ENCODE measurements at regions not wholly inside any gene's neighbourhood (a gene's known extent, or its start where the extent isn't known, plus 50 kb on each side); places are given as distances from the start of the nearest gene placed in this dataset.
"Not testable (repeated sequence)": the region's sequence is repeated elsewhere in the genome, so short reads cannot be mapped to it uniquely, and the experiment has no call there.

DNA sequence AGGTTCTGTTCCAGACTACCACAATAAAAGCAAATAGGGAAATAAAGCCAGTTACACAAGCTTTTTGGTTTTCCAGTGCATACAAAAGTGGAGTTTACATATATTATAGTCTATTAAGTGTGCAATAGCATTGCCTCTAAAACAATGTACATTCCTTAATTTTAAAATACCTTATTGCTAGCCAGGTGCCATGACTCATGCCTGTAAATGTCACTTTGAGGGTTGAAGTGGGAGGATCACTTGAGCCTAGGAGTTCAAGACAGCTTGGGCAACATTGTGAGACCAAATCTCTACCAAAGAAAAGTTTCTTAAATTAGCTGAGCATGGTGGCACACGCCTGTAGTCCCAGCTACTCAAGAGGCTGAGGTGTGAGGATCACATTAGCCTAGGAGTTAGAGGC lies 52.9 kb upstream of the IMP4 start:
- in situ Hi-C loops (cut with MboI; ENCODE audit: low pct_unique_long_range_greater_than_20kb, low sequenced_read_pairs, unreplicated experiment), result loop anchor here (25.0 kb wide), 1 partner anchor 98 kb away; no protein-coding TSS in a partner anchor
- DNase-seq (ENCODE audit: low spot score), result no peak
- TF ChIP-seq, protein P1, sequence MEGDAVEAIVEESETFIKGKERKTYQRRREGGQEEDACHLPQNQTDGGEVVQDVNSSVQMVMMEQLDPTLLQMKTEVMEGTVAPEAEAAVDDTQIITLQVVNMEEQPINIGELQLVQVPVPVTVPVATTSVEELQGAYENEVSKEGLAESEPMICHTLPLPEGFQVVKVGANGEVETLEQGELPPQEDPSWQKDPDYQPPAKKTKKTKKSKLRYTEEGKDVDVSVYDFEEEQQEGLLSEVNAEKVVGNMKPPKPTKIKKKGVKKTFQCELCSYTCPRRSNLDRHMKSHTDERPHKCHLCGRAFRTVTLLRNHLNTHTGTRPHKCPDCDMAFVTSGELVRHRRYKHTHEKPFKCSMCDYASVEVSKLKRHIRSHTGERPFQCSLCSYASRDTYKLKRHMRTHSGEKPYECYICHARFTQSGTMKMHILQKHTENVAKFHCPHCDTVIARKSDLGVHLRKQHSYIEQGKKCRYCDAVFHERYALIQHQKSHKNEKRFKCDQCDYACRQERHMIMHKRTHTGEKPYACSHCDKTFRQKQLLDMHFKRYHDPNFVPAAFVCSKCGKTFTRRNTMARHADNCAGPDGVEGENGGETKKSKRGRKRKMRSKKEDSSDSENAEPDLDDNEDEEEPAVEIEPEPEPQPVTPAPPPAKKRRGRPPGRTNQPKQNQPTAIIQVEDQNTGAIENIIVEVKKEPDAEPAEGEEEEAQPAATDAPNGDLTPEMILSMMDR (IDR thresholded peaks at IDR 0.05; ENCODE audit: extremely low read depth, insufficient read depth, missing control alignments), result no peak

DNA sequence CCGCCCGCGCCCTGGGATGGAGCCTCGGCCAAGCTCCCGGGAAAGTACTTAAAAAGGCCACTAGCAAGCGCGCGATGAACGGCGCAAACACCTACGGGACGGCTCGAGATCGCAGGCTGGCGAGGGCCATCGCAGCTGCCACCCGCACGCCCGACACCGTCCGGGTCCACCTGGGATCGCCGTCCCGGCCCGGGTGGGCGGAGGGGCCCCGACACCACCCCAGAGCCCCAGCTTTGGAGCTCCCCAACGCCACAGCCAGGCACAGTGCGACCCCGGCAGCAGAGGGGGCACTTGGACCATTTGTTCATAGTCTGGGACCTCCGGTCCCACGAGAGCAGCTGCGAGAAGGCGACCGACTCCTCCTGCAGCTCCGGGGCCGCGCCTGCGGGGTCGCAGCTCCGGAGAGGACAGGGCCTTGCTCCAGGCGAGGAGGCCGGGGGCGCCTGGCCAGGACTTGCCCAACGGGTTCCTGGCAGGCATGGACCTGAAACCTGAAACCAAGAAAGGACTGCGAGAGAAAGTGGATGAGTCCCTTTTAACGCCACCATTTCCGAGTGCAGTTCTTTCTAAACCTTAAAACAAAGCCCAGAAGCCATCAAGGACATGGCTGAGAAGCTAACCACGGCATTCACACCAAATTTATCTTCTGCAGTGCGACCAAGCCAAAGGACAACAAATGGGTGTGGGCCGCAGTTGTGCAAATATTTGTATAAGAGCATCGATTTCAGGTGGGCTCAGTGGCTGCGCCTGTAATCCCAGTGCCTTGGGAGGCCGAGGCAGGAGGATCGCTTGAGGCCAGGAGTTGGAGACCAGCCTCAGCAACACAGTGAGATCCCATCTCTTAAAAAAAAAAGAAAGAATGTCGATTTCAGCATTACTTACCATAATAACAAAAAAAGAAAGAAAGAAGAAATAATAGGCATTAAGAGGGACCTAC lies 54.0 kb upstream of the IMP4 start:
- in situ Hi-C loops (cut with MboI; ENCODE audit: low pct_unique_long_range_greater_than_20kb, low sequenced_read_pairs, unreplicated experiment), result loop anchor here (25.0 kb wide), 1 partner anchor 99 kb away; no protein-coding TSS in a partner anchor
- TF ChIP-seq, protein P1 (IDR thresholded peaks at IDR 0.05; ENCODE audit: extremely low read depth, insufficient read depth, missing control alignments), result no peak
- no peak for DNase-seq (ENCODE audit: low spot score)

DNA sequence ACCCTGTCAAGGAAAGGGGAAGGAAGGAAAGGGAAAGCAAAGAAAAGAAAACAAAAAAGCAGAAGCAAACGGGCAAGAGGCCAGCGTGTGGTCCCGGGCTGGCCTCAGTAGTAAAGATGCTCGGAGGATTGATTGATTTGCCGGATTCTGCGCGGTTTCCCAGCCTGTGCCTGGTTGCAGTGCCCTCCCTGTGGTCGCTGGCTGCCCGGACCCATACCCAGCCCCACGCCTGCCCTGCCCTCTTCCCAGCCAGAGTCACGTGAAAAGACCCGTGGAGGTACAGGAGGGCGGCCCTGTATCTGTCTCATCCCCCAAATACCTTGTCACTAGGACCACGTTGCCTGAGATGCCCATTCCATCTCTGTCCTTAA lies 55.1 kb upstream of the IMP4 start:
- no peak for DNase-seq (ENCODE audit: low spot score)
- in situ Hi-C loops (cut with MboI; ENCODE audit: low pct_unique_long_range_greater_than_20kb, low sequenced_read_pairs, unreplicated experiment), result loop anchor here (25.0 kb wide), 1 partner anchor 100 kb away; no protein-coding TSS in a partner anchor

DNA sequence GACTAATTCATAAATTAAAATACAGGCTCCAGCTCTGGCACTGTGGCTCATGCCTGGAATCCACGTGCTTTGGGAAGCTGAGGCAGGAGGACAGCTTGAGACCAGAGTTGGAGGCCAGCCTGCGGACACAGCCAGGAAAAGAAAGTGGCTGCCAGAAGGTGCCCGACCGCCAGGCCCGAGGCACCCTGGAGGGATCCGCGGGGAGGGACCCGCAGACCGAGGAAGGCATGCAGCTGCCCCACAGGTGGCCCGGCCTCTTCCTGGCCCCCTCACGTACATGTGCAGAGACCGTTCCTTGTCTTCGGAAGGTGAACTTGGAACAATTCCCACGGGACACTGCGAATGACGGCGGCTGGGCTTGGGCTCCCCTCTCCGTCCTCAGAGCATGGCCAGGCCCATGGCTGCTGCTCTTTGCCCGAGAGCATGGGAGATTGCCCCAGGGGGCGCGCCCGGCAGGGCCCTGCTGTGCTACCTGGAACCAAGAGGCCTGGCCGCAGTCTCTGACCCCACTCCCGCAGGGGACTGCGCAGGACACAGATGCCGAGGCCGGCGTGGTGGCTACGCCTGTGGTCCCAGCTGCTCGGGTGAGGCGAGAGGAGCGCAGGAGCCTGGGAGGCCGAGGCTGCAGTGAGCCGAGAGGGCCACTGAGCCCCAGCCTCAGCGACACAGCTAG lies 55.6 kb upstream of the IMP4 start:
- no peak for DNase-seq (ENCODE audit: low spot score)
- TF ChIP-seq, protein P1 (IDR thresholded peaks at IDR 0.05; ENCODE audit: extremely low read depth, insufficient read depth, missing control alignments), result no peak
- in situ Hi-C loops (cut with MboI; ENCODE audit: low pct_unique_long_range_greater_than_20kb, low sequenced_read_pairs, unreplicated experiment), result loop anchor here (25.0 kb wide), 1 partner anchor 100 kb away; no protein-coding TSS in a partner anchor

More for the DNA sequence above, 55.1 kb upstream of the IMP4 start:
- TF ChIP-seq, protein P1 (IDR thresholded peaks at IDR 0.05; ENCODE audit: extremely low read depth, insufficient read depth, missing control alignments), result no peak

DNA sequence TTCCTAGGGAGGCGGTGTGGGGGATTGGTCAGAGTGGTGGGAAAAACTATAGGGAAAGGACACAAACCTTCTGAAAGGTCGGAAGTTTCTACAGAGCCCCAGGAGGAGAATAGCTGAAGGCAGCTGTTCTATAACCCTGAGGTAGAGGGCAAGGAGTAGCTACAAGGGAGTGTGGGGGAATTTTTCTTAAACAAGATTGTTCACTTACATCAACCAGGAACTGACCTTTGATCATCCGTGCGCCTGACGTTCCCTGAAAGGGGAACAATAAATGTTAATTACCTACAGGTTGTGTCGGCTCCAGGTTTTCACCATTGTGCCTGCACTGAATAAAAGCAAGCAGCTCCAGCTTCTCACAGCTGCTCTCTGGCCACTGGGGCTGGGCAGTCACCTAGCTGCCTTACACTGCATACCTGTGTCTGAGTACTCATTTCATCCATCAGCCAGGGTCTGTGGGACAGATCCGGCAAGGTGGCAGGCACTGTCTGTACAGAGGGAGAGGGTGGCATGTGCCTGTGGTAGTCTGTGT lies 59.3 kb upstream of the IMP4 start:
- DNase-seq (ENCODE audit: low spot score), result not testable (repeated sequence)
- in situ Hi-C loops (cut with MboI; ENCODE audit: low pct_unique_long_range_greater_than_20kb, low sequenced_read_pairs, unreplicated experiment), result loop anchor here (25.0 kb wide), 1 partner anchor 104 kb away; no protein-coding TSS in a partner anchor

DNA sequence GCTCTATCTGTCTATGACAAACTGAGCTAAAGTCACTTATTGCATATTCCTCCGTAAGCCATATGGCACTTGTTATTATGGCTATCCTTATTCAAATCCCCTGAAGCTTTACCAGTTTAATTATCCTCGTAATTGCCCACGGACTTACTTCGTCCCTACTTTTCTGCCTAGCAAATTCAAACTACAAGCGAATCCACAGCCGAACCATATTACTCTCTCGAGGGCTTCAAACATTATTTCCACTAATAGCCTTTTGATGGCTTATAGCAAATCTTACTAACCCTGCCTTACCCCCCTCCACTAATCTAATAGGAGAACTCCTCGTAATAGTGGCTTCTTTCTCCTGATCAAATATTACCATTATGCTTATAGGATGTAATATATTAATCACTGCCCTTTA lies 63.1 kb upstream of the IMP4 start:
- in situ Hi-C loops (cut with MboI; ENCODE audit: low pct_unique_long_range_greater_than_20kb, low sequenced_read_pairs, unreplicated experiment), result loop anchor here (5.0 to 25.0 kb wide), 2 partner anchors 108 to 1093 kb away; no protein-coding TSS in a partner anchor

DNA sequence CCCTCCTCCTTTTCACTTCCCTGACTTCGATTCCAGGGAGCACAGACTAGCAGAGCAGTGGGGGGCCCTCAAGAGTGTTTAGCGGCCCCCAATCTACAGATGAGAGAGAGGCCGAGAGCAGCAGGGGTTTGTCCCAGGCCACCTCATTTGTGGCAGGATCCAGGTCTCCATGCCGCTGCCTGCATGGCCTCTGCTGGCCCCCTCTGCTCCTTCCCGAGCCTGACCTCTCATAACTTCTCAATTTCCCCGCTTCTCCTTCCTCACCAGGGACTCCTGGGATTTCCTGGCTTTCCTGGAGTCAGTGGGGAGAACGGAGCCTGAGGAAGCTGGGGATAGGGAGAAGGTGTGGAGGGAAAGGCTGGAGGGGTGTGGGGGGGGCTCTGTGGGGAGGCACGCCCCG lies 70.1 kb upstream of the TUBA3E start:
- DNase-seq (ENCODE audit: low spot score); in situ Hi-C loops (cut with MboI; ENCODE audit: low pct_unique_long_range_greater_than_20kb, low sequenced_read_pairs, unreplicated experiment): not testable (repeated sequence)

More for the DNA sequence above, 63.1 kb upstream of the IMP4 start:
- not testable (repeated sequence) for DNase-seq (ENCODE audit: low spot score)

DNA sequence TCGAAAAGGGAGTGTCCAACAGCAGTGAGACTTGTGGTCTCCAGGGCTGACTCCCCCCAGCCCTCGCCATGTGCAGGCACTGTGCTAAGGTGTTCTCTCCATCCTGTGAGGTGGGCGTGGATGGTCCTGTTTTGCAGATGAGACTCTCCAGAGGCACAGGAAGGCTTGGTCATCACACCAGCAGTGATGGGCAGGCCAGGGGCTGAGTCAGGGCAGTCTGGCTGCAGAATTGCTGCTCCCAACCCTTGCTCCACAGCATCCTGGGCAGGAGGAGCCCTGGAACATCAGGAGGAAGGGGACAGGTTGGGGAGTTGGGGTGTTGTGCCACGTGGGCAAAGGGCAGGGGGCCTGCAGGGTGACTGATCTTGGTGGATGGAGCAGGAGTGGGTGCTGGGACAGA lies 69.3 kb upstream of the TUBA3E start:
- DNase-seq (ENCODE audit: low spot score); in situ Hi-C loops (cut with MboI; ENCODE audit: low pct_unique_long_range_greater_than_20kb, low sequenced_read_pairs, unreplicated experiment): not testable (repeated sequence)

DNA sequence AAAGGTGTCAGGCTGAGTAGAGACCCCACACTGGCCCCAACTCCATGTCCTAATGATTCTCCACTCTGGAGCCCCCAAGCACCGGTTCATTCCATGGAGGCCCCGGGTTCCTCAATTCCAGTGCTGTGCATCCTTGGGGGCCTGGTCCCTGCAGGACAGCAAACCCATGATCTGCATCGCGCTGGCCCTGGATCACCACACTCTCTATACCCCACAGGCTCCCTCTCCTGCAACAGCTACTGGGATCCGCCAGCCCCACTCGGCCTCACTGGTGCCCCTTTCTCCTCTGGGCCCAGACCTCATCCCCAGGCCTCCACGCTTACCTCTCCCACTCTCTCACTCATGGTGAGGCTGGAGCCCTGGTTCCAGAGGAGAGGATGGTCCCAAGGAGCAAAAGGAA lies 68.6 kb upstream of the TUBA3E start:
- DNase-seq (ENCODE audit: low spot score); in situ Hi-C loops (cut with MboI; ENCODE audit: low pct_unique_long_range_greater_than_20kb, low sequenced_read_pairs, unreplicated experiment): not testable (repeated sequence)

DNA sequence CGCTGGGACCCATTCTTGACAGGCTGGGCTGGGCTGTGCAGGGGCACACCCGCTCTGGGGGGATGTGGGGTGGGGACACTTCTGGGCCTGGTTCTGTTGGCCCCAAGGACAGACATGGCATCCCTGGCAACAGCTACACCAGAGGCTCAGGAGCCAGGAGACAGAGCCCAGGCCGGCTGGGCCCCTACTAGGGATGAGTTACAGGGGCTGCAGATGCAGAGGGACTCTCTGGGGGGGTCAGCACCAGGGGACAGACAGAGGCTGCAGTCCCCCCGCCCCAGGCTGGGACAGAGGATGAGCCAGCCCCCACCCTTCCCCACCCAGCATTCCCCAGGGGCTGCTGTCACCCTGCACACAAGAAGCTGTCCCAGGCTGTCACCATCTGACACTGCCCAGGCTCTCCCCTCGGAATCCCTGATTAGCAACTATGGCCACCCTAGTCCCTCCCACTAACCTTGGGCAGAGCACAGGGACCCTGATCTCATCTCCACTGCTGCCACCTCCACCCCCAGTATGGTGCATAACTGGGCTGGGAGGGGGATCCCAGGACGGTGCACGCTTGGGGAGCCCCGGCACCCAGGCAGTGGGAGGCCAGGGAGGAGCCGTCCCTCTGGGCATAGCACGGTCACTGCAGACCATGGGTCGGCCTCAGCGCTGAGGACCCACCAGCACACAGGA lies 67.5 kb upstream of the TUBA3E start:
- DNase-seq (ENCODE audit: low spot score); in situ Hi-C loops (cut with MboI; ENCODE audit: low pct_unique_long_range_greater_than_20kb, low sequenced_read_pairs, unreplicated experiment): not testable (repeated sequence)

DNA sequence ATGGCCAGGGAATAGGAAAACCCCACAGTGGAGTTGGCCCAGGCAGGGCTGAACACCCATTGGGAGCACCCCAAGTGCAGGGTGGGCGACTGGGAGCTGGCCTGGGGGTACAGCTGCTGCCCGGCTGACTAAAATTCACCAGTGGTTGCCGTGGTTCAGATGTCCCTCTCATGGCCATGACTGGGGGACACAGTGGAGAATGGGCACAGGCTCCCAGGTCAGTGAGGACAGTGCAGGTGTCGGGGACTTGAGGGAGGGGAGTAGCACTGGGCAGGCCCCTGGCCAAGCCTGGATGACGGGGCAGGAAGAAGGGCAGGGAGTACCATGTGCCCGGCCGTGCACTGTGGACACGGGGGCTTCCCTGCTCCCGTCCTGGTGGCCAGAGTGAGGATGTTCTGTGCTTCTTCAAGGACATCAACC lies 66.7 kb upstream of the TUBA3E start:
- DNase-seq (ENCODE audit: low spot score); in situ Hi-C loops (cut with MboI; ENCODE audit: low pct_unique_long_range_greater_than_20kb, low sequenced_read_pairs, unreplicated experiment): not testable (repeated sequence)
